ENCODE measurements at regions not wholly inside any gene's neighbourhood (a gene's known extent, or its start where the extent isn't known, plus 50 kb on each side); places are given as distances from the start of the nearest gene placed in this dataset.

DNA sequence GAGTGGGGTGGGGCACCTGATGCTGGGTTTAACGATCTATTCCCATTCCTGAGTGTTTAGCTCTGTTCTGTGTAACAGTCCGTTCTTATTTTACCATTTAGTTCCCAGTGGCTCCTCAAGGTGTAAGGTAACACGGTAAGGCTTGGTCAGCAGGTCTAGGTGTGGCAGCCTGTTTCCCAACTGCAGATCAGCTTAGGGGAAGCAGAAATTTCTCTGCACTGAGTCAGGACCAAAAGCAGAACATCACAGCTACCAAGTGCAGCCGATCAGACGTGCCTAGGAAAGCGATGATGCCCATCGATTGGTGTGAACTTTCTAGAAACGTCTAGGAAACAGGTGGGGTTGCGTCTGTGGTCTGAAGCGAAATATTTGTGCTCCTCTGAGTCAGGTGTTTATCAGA lies 240.1 kb downstream of the STIM2 start:
- Mint-ChIP-seq H3K9me3 (peaks cover 0 to 2% (median 0%) of the 10 kb centered on the region in 8 donors), H3K36me3 (no peaks in the 10 kb centered on the region), H3K27me3 (peaks cover 4 to 10% of the 10 kb centered on the region in 2 donors), H3K4me1 (no peaks in the 10 kb centered on the region), H3K27ac (no peak overlapping the region), H3K4me3 (no peak overlapping the region)
- H3K4me1 ChIP-seq (ENCODE audit: insufficient read depth, low read length) = no peaks in the 10 kb centered on the region
- H3K4me3 ChIP-seq (ENCODE audit: low read length in 2 of 2) = no peak overlapping the region
- no peaks in the 10 kb centered on the region for H3K27me3 ChIP-seq (ENCODE audit: insufficient read depth, low read length)
- H3K9me3 ChIP-seq (ENCODE audit: control insufficient read depth in 1 of 2, low read length in 2 of 2) = no peaks in the 10 kb centered on the region
- intact Hi-C loops (cut with micrococcal nuclease) = no loop called here
- no peak for DNase-seq
- no peak overlapping the region for H3K27ac ChIP-seq (ENCODE audit: low read depth, low read length)
- no peaks in the 10 kb centered on the region for H3K36me3 ChIP-seq (ENCODE audit: insufficient read depth, low read length)
- CTCF ChIA-PET (ENCODE audit: partially characterized antibody) = no interaction called here
- POLR2A ChIA-PET (ENCODE audit: partially characterized antibody) = no interaction called here

DNA sequence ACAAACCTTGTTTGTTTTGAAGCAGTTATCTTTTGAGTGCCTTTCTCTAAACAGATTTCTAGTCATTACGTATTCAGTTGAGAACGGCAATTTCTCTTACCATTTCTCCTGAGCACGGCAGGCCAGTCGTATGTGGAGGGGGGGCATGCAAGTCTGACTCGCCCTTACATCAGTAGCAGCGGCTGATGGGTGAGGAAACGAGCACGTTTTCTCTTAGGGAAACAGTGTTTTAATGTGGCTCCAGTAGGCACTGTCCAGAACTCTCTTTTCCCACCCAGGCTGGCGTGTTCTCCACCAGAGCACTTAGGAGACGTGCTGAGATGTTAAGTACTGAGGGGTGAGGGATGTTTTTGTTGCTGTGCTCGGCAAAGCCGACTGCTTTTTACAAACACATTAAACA lies 240.5 kb downstream of the STIM2 start:
- Mint-ChIP-seq H3K36me3 (no peaks in the 10 kb centered on the region), H3K27me3 (peaks cover 4 to 8% of the 10 kb centered on the region in 2 donors), H3K4me3 (no peak overlapping the region), H3K27ac (no peak overlapping the region), H3K9me3 (peaks cover 0 to 2% (median 0%) of the 10 kb centered on the region in 8 donors), H3K4me1 (no peaks in the 10 kb centered on the region)
- ChIA-PET CTCF (ENCODE audit: partially characterized antibody) (no interaction called here), POLR2A (ENCODE audit: partially characterized antibody) (no interaction called here)
- no peak for DNase-seq
- Histone ChIP-seq H3K36me3 (ENCODE audit: insufficient read depth, low read length) (no peaks in the 10 kb centered on the region), H3K9me3 (ENCODE audit: control insufficient read depth in 1 of 2, low read length in 2 of 2) (no peaks in the 10 kb centered on the region), H3K4me3 (ENCODE audit: low read length in 2 of 2) (no peak overlapping the region), H3K27ac (ENCODE audit: low read depth, low read length) (no peak overlapping the region), H3K27me3 (ENCODE audit: insufficient read depth, low read length) (no peaks in the 10 kb centered on the region), H3K4me1 (ENCODE audit: insufficient read depth, low read length) (no peaks in the 10 kb centered on the region)
- intact Hi-C loops (cut with micrococcal nuclease) = no loop called here

- Mint-ChIP-seq H3K4me1 (no peaks in the 10 kb centered on the region), H3K9me3 (peaks cover 0 to 4% (median 0%) of the 10 kb centered on the region in 8 donors), H3K27me3 (peaks cover 4 to 8% of the 10 kb centered on the region in 2 donors), H3K4me3 (no peak overlapping the region), H3K27ac (no peak overlapping the region), H3K36me3 (no peaks in the 10 kb centered on the region)
- ChIA-PET CTCF (ENCODE audit: partially characterized antibody) (no interaction called here), POLR2A (ENCODE audit: partially characterized antibody) (no interaction called here)
- no peaks in the 10 kb centered on the region for H3K9me3 ChIP-seq (ENCODE audit: control insufficient read depth in 1 of 2, low read length in 2 of 2)
- intact Hi-C loops (cut with micrococcal nuclease) = no loop called here
- H3K4me3 ChIP-seq (ENCODE audit: low read length in 2 of 2) = no peak overlapping the region
- no peak overlapping the region for H3K27ac ChIP-seq (ENCODE audit: low read depth, low read length)
- no peaks in the 10 kb centered on the region for H3K36me3 ChIP-seq (ENCODE audit: insufficient read depth, low read length)
- no peaks in the 10 kb centered on the region for H3K27me3 ChIP-seq (ENCODE audit: insufficient read depth, low read length)
- DNase-seq = no peak
- no peaks in the 10 kb centered on the region for H3K4me1 ChIP-seq (ENCODE audit: insufficient read depth, low read length)
Observed at GRCh38 chr4:27101561-27101960, 240.9 kb downstream of the STIM2 start.

- no peaks in the 10 kb centered on the region for H3K27me3 ChIP-seq (ENCODE audit: insufficient read depth, low read length)
- H3K4me1 Mint-ChIP-seq = no peaks in the 10 kb centered on the region
- ChIA-PET POLR2A (ENCODE audit: partially characterized antibody) (no interaction called here), CTCF (ENCODE audit: partially characterized antibody) (interaction anchor here (1.4 kb wide), 1 partner anchor 9 kb away, joined by 4 read pairs; no protein-coding TSS in a partner anchor)
- H3K9me3 Mint-ChIP-seq = peaks cover 0 to 3% (median 0%) of the 10 kb centered on the region in 8 donors
- no peaks in the 10 kb centered on the region for H3K27me3 Mint-ChIP-seq
- intact Hi-C loops (cut with micrococcal nuclease) = no loop called here
- H3K27ac Mint-ChIP-seq = no peak overlapping the region
- no peak overlapping the region for H3K4me3 Mint-ChIP-seq
- H3K36me3 Mint-ChIP-seq = no peaks in the 10 kb centered on the region
- no peaks in the 10 kb centered on the region for H3K9me3 ChIP-seq (ENCODE audit: control insufficient read depth in 1 of 2, low read length in 2 of 2)
- H3K36me3 ChIP-seq (ENCODE audit: insufficient read depth, low read length) = no peaks in the 10 kb centered on the region
- H3K27ac ChIP-seq (ENCODE audit: low read depth, low read length) = no peak overlapping the region
- DNase-seq = no peak
- no peak overlapping the region for H3K4me3 ChIP-seq (ENCODE audit: low read length in 2 of 2)
- H3K4me1 ChIP-seq (ENCODE audit: insufficient read depth, low read length) = no peaks in the 10 kb centered on the region
Observed at GRCh38 chr4:27111627-27112026, 251.0 kb downstream of the STIM2 start.

DNA sequence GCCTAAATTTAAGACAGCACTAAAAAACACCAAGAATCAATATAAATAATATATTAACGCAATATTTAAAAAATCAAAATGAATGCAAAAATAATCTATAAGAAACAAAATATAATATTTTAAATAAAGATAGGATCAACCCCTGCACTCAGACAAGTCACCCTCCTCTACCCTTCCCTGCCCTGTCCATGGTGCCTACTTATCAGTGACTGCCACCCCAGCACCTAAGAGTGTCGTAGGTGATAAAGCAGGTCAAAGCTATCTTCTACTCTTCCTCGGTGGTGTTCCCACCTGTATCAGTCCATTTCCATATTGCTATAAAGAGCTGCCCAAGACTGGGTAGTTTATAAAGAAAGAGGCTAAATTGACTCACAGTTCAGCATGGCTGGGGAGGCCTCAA lies 251.9 kb downstream of the STIM2 start:
- no peak overlapping the region for H3K4me3 ChIP-seq (ENCODE audit: low read length in 2 of 2)
- H3K4me1 Mint-ChIP-seq = no peaks in the 10 kb centered on the region
- H3K27me3 Mint-ChIP-seq = no peaks in the 10 kb centered on the region
- H3K4me3 Mint-ChIP-seq = no peak overlapping the region
- H3K36me3 Mint-ChIP-seq = no peaks in the 10 kb centered on the region
- intact Hi-C loops (cut with micrococcal nuclease) = no loop called here
- H3K9me3 Mint-ChIP-seq = peaks cover 0 to 3% (median 0%) of the 10 kb centered on the region in 8 donors
- no peaks in the 10 kb centered on the region for H3K9me3 ChIP-seq (ENCODE audit: control insufficient read depth in 1 of 2, low read length in 2 of 2)
- no peaks in the 10 kb centered on the region for H3K4me1 ChIP-seq (ENCODE audit: insufficient read depth, low read length)
- ChIA-PET CTCF (ENCODE audit: partially characterized antibody) (interaction anchor here (1.4 kb wide), 1 partner anchor 8 kb away, joined by 4 read pairs; no protein-coding TSS in a partner anchor), POLR2A (ENCODE audit: partially characterized antibody) (no interaction called here)
- no peak overlapping the region for H3K27ac Mint-ChIP-seq
- no peak for DNase-seq
- no peak overlapping the region for H3K27ac ChIP-seq (ENCODE audit: low read depth, low read length)
- H3K36me3 ChIP-seq (ENCODE audit: insufficient read depth, low read length) = no peaks in the 10 kb centered on the region
- no peaks in the 10 kb centered on the region for H3K27me3 ChIP-seq (ENCODE audit: insufficient read depth, low read length)

- H3K4me1 Mint-ChIP-seq = no peaks in the 10 kb centered on the region
- H3K27ac ChIP-seq (ENCODE audit: low read depth, low read length) = no peak overlapping the region
- ChIA-PET CTCF (ENCODE audit: partially characterized antibody) (no interaction called here), POLR2A (ENCODE audit: partially characterized antibody) (no interaction called here)
- no peaks in the 10 kb centered on the region for H3K9me3 ChIP-seq (ENCODE audit: control insufficient read depth in 1 of 2, low read length in 2 of 2)
- no peak overlapping the region for H3K4me3 ChIP-seq (ENCODE audit: low read length in 2 of 2)
- no peaks in the 10 kb centered on the region for H3K36me3 Mint-ChIP-seq
- no peaks in the 10 kb centered on the region for H3K4me1 ChIP-seq (ENCODE audit: insufficient read depth, low read length)
- no peak overlapping the region for H3K27ac Mint-ChIP-seq
- no peak overlapping the region for H3K4me3 Mint-ChIP-seq
- intact Hi-C loops (cut with micrococcal nuclease) = no loop called here
- DNase-seq = no peak
- H3K9me3 Mint-ChIP-seq = peaks cover 0 to 4% (median 0%) of the 10 kb centered on the region in 8 donors
- H3K27me3 ChIP-seq (ENCODE audit: insufficient read depth, low read length) = no peaks in the 10 kb centered on the region
- H3K36me3 ChIP-seq (ENCODE audit: insufficient read depth, low read length) = no peaks in the 10 kb centered on the region
- no peaks in the 10 kb centered on the region for H3K27me3 Mint-ChIP-seq
Observed at GRCh38 chr4:27115221-27115620, 254.6 kb downstream of the STIM2 start.

- no peak for DNase-seq
- H3K36me3 ChIP-seq (ENCODE audit: insufficient read depth, low read length) = no peaks in the 10 kb centered on the region
- intact Hi-C loops (cut with micrococcal nuclease) = no loop called here
- no peaks in the 10 kb centered on the region for H3K36me3 Mint-ChIP-seq
- no peaks in the 10 kb centered on the region for H3K27me3 ChIP-seq (ENCODE audit: insufficient read depth, low read length)
- ChIA-PET POLR2A (ENCODE audit: partially characterized antibody) (no interaction called here), CTCF (ENCODE audit: partially characterized antibody) (no interaction called here)
- H3K27ac Mint-ChIP-seq = no peak overlapping the region
- no peak overlapping the region for H3K27ac ChIP-seq (ENCODE audit: low read depth, low read length)
- H3K27me3 Mint-ChIP-seq = no peaks in the 10 kb centered on the region
- no peaks in the 10 kb centered on the region for H3K4me1 ChIP-seq (ENCODE audit: insufficient read depth, low read length)
- no peaks in the 10 kb centered on the region for H3K9me3 ChIP-seq (ENCODE audit: control insufficient read depth in 1 of 2, low read length in 2 of 2)
- H3K4me3 ChIP-seq (ENCODE audit: low read length in 2 of 2) = no peak overlapping the region
- peaks cover 0 to 7% (median 0%) of the 10 kb centered on the region in 8 donors for H3K9me3 Mint-ChIP-seq
- H3K4me3 Mint-ChIP-seq = no peak overlapping the region
- no peaks in the 10 kb centered on the region for H3K4me1 Mint-ChIP-seq
Observed at GRCh38 chr4:27117453-27117852, 256.8 kb downstream of the STIM2 start.

GRCh38 chr4:27119239-27119638 lies 258.6 kb downstream of the STIM2 start:
- intact Hi-C loops (cut with micrococcal nuclease) = no loop called here
- H3K4me1 ChIP-seq (ENCODE audit: insufficient read depth, low read length) = no peaks in the 10 kb centered on the region
- no peaks in the 10 kb centered on the region for H3K27me3 ChIP-seq (ENCODE audit: insufficient read depth, low read length)
- Mint-ChIP-seq H3K4me1 (no peaks in the 10 kb centered on the region), H3K27me3 (peaks cover 0 to 3% of the 10 kb centered on the region in 2 donors), H3K4me3 (no peak overlapping the region), H3K27ac (no peak overlapping the region), H3K36me3 (no peaks in the 10 kb centered on the region), H3K9me3 (peaks cover 0 to 4% (median 0%) of the 10 kb centered on the region in 8 donors)
- DNase-seq = no peak
- no peaks in the 10 kb centered on the region for H3K9me3 ChIP-seq (ENCODE audit: control insufficient read depth in 1 of 2, low read length in 2 of 2)
- no peaks in the 10 kb centered on the region for H3K36me3 ChIP-seq (ENCODE audit: insufficient read depth, low read length)
- no peak overlapping the region for H3K27ac ChIP-seq (ENCODE audit: low read depth, low read length)
- POLR2A ChIA-PET (ENCODE audit: partially characterized antibody) = no interaction called here
- no peak overlapping the region for H3K4me3 ChIP-seq (ENCODE audit: low read length in 2 of 2)
- CTCF ChIA-PET (ENCODE audit: partially characterized antibody) = no interaction called here

Measured in CD4-positive, alpha-beta memory T cell (primary cell).